SK-N-MC (cell line): ENCODE measurements at regions not wholly inside any gene's neighbourhood (a gene's known extent, or its start where the extent isn't known, plus 50 kb on each side); places are given as distances from the start of the nearest gene placed in this dataset.

Experiments
- EZH2 ChIP-seq: fragments of 200-600 bp; sonication (generic); IDR thresholded peaks from one replicate; pipeline ENCODE4 v1.6.1; 2017; ENCODE audit warnings: antibody characterized with exemption
- POLR2AphosphoS5 ChIP-seq: IDR thresholded peaks from 2 replicates; pipeline ENCODE4 v1.6.1; 2012; ENCODE audit warnings: mild to moderate bottlenecking, low read depth, low read length, borderline replicate concordance

DNA sequence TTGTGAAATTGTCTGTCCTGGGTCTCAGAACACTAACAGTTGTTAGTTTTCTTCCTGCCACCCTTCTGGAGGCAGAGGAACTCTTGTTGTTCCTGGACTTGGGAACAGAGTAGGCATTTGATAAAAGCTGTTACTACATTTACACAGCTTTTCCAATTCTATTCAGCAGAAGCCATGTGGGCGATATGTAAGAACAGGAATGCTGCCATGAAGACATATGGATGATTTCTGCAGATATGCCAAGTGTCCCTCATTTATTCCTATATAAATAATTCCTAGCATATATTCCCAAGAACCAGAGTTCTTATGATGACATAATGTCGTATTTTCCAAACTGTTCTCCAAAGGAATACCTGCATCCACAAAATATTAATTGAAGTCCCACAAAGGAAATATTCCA lies 135.9 kb upstream of the DAB2 start:
- no peak for TF ChIP-seq POLR2AphosphoS5
- no peak for TF ChIP-seq EZH2
